GM12873 (cell line): ENCODE measurements at regions not wholly inside any gene's neighbourhood (a gene's known extent, or its start where the extent isn't known, plus 50 kb on each side); places are given as distances from the start of the nearest gene placed in this dataset.

ENCODE experiments used
- CTCF ChIP-seq: IDR thresholded peaks from 2 replicates; pipeline ENCODE4 v1.5.1; 2012; ENCODE audit warnings: low read depth, mild to moderate bottlenecking, moderate library complexity, low read length, control low read depth; ENCODE audit not compliant: insufficient read depth; ENCODE audit errors: missing control alignments

GRCh38 chr6:14478381-14479225 lies 361.0 kb downstream of the CD83 start:
- TF ChIP-seq CTCF: no peak

- no peak for TF ChIP-seq CTCF
Measured at GRCh38 chr6:14487625-14488024, 370.1 kb downstream of the CD83 start.

GRCh38 chr6:14488180-14488579 lies 370.6 kb downstream of the CD83 start:
- no peak for TF ChIP-seq CTCF

GRCh38 chr6:14489445-14489844 lies 371.9 kb downstream of the CD83 start:
- no peak for TF ChIP-seq CTCF

GRCh38 chr6:14498748-14499147 lies 381.2 kb downstream of the CD83 start:
- TF ChIP-seq CTCF: no peak

GRCh38 chr6:14499309-14499708 lies 381.7 kb downstream of the CD83 start:
- TF ChIP-seq CTCF: no peak

GRCh38 chr6:14499841-14500240 lies 382.3 kb downstream of the CD83 start:
- TF ChIP-seq CTCF: no peak
